SK-N-SH treated with all-trans-retinoic acid at 6 μM for 48 hours (cell line): ENCODE measurements at regions not wholly inside any gene's neighbourhood (a gene's known extent, or its start where the extent isn't known, plus 50 kb on each side); places are given as distances from the start of the nearest gene placed in this dataset.

Experiments
- ATAC-seq: fragments of 200-7000 bp; cut with Tn5 transposase; 3 replicates; pipeline ENCODE4 v1.9.1; 2020; ENCODE audit warnings: mild to moderate bottlenecking, moderate library complexity
- ARNTL ChIP-seq: fragments of 450-650 bp; formaldehyde crosslinking; IDR thresholded peaks from 2 replicates; pipeline ENCODE4 v1.5.0; 2020; ENCODE audit warnings: low read depth, mild to moderate bottlenecking, moderate library complexity, borderline replicate concordance
- BACH2 ChIP-seq: fragments of 250-450 bp; sonication (Bioruptor Pico); IDR thresholded peaks from 2 replicates; pipeline ENCODE4 v1.9.0; 2021; ENCODE audit warnings: mild to moderate bottlenecking, borderline replicate concordance
- CREB5 ChIP-seq: fragments of 250-450 bp; sonication (Bioruptor Pico); IDR thresholded peaks from 2 replicates; pipeline ENCODE4 v1.5.1; 2020; ENCODE audit warnings: low read depth, mild to moderate bottlenecking, moderate library complexity
- CSDC2 ChIP-seq: fragments of 250-450 bp; sonication (Bioruptor Pico); IDR thresholded peaks from 2 replicates; pipeline ENCODE4 v1.5.0; 2020; ENCODE audit warnings: mild to moderate bottlenecking, moderate library complexity
- CSRNP3 ChIP-seq: fragments of 250-450 bp; sonication (Bioruptor Pico); IDR thresholded peaks from 2 replicates; pipeline ENCODE4 v1.5.1; 2021; ENCODE audit warnings: mild to moderate bottlenecking, moderate library complexity
- ESRRG ChIP-seq: fragments of 250-450 bp; sonication (Bioruptor Pico); IDR thresholded peaks from 2 replicates; pipeline ENCODE4 v1.6.1; 2021; ENCODE audit warnings: mild to moderate bottlenecking
- GLIS3 ChIP-seq: fragments of 250-450 bp; sonication (Bioruptor Pico); IDR thresholded peaks from 2 replicates; pipeline ENCODE4 v1.5.0; 2020; ENCODE audit warnings: mild to moderate bottlenecking, moderate library complexity
- ISL1 ChIP-seq: fragments of 250-450 bp; sonication (Bioruptor Pico); IDR thresholded peaks from 2 replicates; pipeline ENCODE4 v2.1.2; 2022; ENCODE audit warnings: mild to moderate bottlenecking, moderate library complexity
- OSR1 ChIP-seq: fragments of 250-450 bp; sonication (Bioruptor Pico); IDR thresholded peaks from 2 replicates; pipeline ENCODE4 v1.8.0; 2022; ENCODE audit warnings: moderate library complexity, mild to moderate bottlenecking, inconsistent platforms
- PATZ1 ChIP-seq: fragments of 250-450 bp; sonication (Bioruptor Pico); IDR thresholded peaks from 2 replicates; pipeline ENCODE4 v1.8.0; 2020; ENCODE audit warnings: mild to moderate bottlenecking, moderate library complexity, borderline replicate concordance
- POU6F1 ChIP-seq: fragments of 250-450 bp; sonication (Bioruptor Pico); IDR thresholded peaks from 2 replicates; pipeline ENCODE4 v1.8.0; 2021; ENCODE audit warnings: low read depth, mild to moderate bottlenecking, moderate library complexity, borderline replicate concordance
- PPARA ChIP-seq: fragments of 250-450 bp; sonication (Bioruptor Pico); IDR thresholded peaks from 2 replicates; pipeline ENCODE4 v1.5.0; 2020; ENCODE audit warnings: mild to moderate bottlenecking, borderline replicate concordance
- RARB ChIP-seq: fragments of 250-450 bp; sonication (Bioruptor Pico); IDR thresholded peaks from 2 replicates; pipeline ENCODE4 v1.8.0; 2021; ENCODE audit warnings: mild to moderate bottlenecking, moderate library complexity
- SNAI2 ChIP-seq: fragments of 250-450 bp; sonication (Bioruptor Pico); IDR thresholded peaks from 2 replicates; pipeline ENCODE4 v1.5.0; 2020; ENCODE audit warnings: mild to moderate bottlenecking, moderate library complexity
- TCF4 ChIP-seq: fragments of 250-450 bp; sonication (Bioruptor Pico); IDR thresholded peaks from 2 replicates; pipeline ENCODE4 v1.8.0; 2021; ENCODE audit warnings: mild to moderate bottlenecking, moderate library complexity, borderline replicate concordance
- TOX ChIP-seq: fragments of 250-450 bp; sonication (Bioruptor Pico); IDR thresholded peaks from 2 replicates; pipeline ENCODE4 v1.8.0; 2021; ENCODE audit warnings: mild to moderate bottlenecking, moderate library complexity, borderline replicate concordance
- TSHZ2 ChIP-seq: fragments of 250-450 bp; sonication (Bioruptor Pico); IDR thresholded peaks from 2 replicates; pipeline ENCODE4 v1.5.0; 2020; ENCODE audit warnings: mild to moderate bottlenecking, moderate library complexity
- ZC3H10 ChIP-seq: fragments of 250-450 bp; sonication (Bioruptor Pico); IDR thresholded peaks from 2 replicates; pipeline ENCODE4 v1.5.1; 2021; ENCODE audit warnings: mild to moderate bottlenecking, moderate library complexity
- ZFP3 ChIP-seq: fragments of 250-450 bp; sonication (Bioruptor Pico); IDR thresholded peaks from 2 replicates; pipeline ENCODE4 v1.5.0; 2020; ENCODE audit warnings: mild to moderate bottlenecking, moderate library complexity
- ZFP30 ChIP-seq: fragments of 450-650 bp; formaldehyde crosslinking; IDR thresholded peaks from 2 replicates; pipeline ENCODE4 v1.5.0; 2022; ENCODE audit warnings: mild to moderate bottlenecking, moderate library complexity
- ZNF565 ChIP-seq: fragments of 450-650 bp; formaldehyde crosslinking; conservative IDR thresholded peaks from 2 replicates; pipeline ENCODE4 v1.5.0; 2020; ENCODE audit warnings: low read depth, mild to moderate bottlenecking, moderate library complexity
- ZNF8 ChIP-seq: fragments of 450-650 bp; formaldehyde crosslinking; IDR thresholded peaks from 2 replicates; pipeline ENCODE4 v1.5.0; 2020; ENCODE audit warnings: mild to moderate bottlenecking, moderate library complexity

GRCh38 chr16:35440875-35441274 is 1981.5 kb downstream of the TP53TG3F start (continued):
- TF ChIP-seq POU6F1 (CRISPR knock-in tag): no peak
- no peak for TF ChIP-seq CSDC2 (CRISPR knock-in tag)
- TF ChIP-seq OSR1: no peak
- TF ChIP-seq ESRRG: no peak
- TF ChIP-seq TCF4 (CRISPR knock-in tag): no peak

- no peak for ATAC-seq
- TF ChIP-seq ZNF565 (no peak), ESRRG (no peak), RARB (CRISPR knock-in tag) (no peak), PPARA (CRISPR knock-in tag) (no peak), ZNF8 (CRISPR knock-in tag) (no peak), ZFP30 (no peak), ARNTL (no peak), ISL1 (CRISPR knock-in tag) (no peak), BACH2 (no peak), ZFP3 (CRISPR knock-in tag) (no peak), TCF4 (CRISPR knock-in tag) (no peak), ZC3H10 (no peak), CSRNP3 (CRISPR knock-in tag) (no peak), CREB5 (no peak), PATZ1 (CRISPR knock-in tag) (no peak), TOX (CRISPR knock-in tag) (no peak), GLIS3 (no peak)
Measured at GRCh38 chr16:35447010-35447558, 1987.7 kb downstream of the TP53TG3F start.

GRCh38 chr16:35449663-35450062 is 1990.3 kb downstream of the TP53TG3F start:
- no peak for ATAC-seq
- TF ChIP-seq BACH2 (no peak), ESRRG (no peak), SNAI2 (CRISPR knock-in tag) (no peak), ZNF565 (no peak), ZC3H10 (no peak), OSR1 (no peak), POU6F1 (CRISPR knock-in tag) (no peak), PATZ1 (CRISPR knock-in tag) (no peak), RARB (CRISPR knock-in tag) (no peak), ZFP3 (CRISPR knock-in tag) (no peak), ZNF8 (CRISPR knock-in tag) (no peak), TOX (CRISPR knock-in tag) (no peak), TSHZ2 (CRISPR knock-in tag) (no peak), CSDC2 (CRISPR knock-in tag) (no peak), CSRNP3 (CRISPR knock-in tag) (no peak)
